ENCODE measurements at regions not wholly inside any gene's neighbourhood (a gene's known extent, or its start where the extent isn't known, plus 50 kb on each side); places are given as distances from the start of the nearest gene placed in this dataset.
A peak's percentile ranks its signal among the peaks of the same experiment; 100 is the strongest.

GRCh38 chr13:60654415-60654814 is 257.4 kb downstream of the TDRD3 start:
- H3K4me3 ChIP-seq (ENCODE audit: low read depth, low read length, poor library complexity, severe bottlenecking), result no peak overlapping the region
- no peak overlapping the region for H3K4me2 ChIP-seq (ENCODE audit: low read length)
- no peak overlapping the region for H2AFZ ChIP-seq (ENCODE audit: low read length)
- intact Hi-C loops (cut with micrococcal nuclease; ENCODE audit: unreplicated experiment), result no loop called here
- DNase-seq (ENCODE audit: low spot score), result no peak
- TF ChIP-seq CTCF (conservative IDR thresholded peaks at IDR 0.05; ENCODE audit: low read length), result peak; percentile 49
- no peak for TF ChIP-seq EZH2phosphoT487 (IDR thresholded peaks at IDR 0.05; ENCODE audit: borderline replicate concordance, low read depth, low read length)
- POLR2A ChIA-PET, result no interaction called here
- H3K79me2 ChIP-seq (ENCODE audit: insufficient read depth, low read depth, low read length), result no peaks in the 10 kb centered on the region
- H3K9me3 ChIP-seq (ENCODE audit: low read length), result no peaks in the 10 kb centered on the region
- no peak overlapping the region for H3K27ac ChIP-seq (ENCODE audit: low read depth, low read length, poor library complexity, severe bottlenecking)
- H4K20me1 ChIP-seq (ENCODE audit: insufficient read depth, low read length), result no peaks in the 10 kb centered on the region
- no peaks in the 10 kb centered on the region for H3K4me1 ChIP-seq (ENCODE audit: insufficient read depth, low read length, poor library complexity, severe bottlenecking)
- CTCF ChIA-PET (ENCODE audit: unreplicated experiment), result no interaction called here
- no peaks in the 10 kb centered on the region for H3K36me3 ChIP-seq (ENCODE audit: insufficient read depth, low read length)
- no TSS peak for BruUV-seq (replicated peaks)
- no peaks in the 10 kb centered on the region for H3K9me2 ChIP-seq (ENCODE audit: insufficient read depth, low read length)

GRCh38 chr13:60647547-60647946 is 250.5 kb downstream of the TDRD3 start:
- no peaks in the 10 kb centered on the region for H3K36me3 ChIP-seq (ENCODE audit: insufficient read depth, low read length)
- no TSS peak for BruUV-seq (replicated peaks)
- H3K79me2 ChIP-seq (ENCODE audit: insufficient read depth, low read depth, low read length), result no peaks in the 10 kb centered on the region
- no peak overlapping the region for H3K4me3 ChIP-seq (ENCODE audit: low read depth, low read length, poor library complexity, severe bottlenecking)
- DNase-seq (ENCODE audit: low spot score), result no peak
- POLR2A ChIA-PET, result no interaction called here
- TF ChIP-seq EZH2phosphoT487 (IDR thresholded peaks at IDR 0.05; ENCODE audit: borderline replicate concordance, low read depth, low read length) (no peak), CTCF (conservative IDR thresholded peaks at IDR 0.05; ENCODE audit: low read length) (no peak)
- intact Hi-C loops (cut with micrococcal nuclease; ENCODE audit: unreplicated experiment), result no loop called here
- CTCF ChIA-PET (ENCODE audit: unreplicated experiment), result no interaction called here
- no peak overlapping the region for H3K27ac ChIP-seq (ENCODE audit: low read depth, low read length, poor library complexity, severe bottlenecking)
- no peaks in the 10 kb centered on the region for H3K4me1 ChIP-seq (ENCODE audit: insufficient read depth, low read length, poor library complexity, severe bottlenecking)
- H3K9me3 ChIP-seq (ENCODE audit: low read length), result no peaks in the 10 kb centered on the region
- H3K4me2 ChIP-seq (ENCODE audit: low read length), result no peak overlapping the region
- H3K9me2 ChIP-seq (ENCODE audit: insufficient read depth, low read length), result no peaks in the 10 kb centered on the region
- no peaks in the 10 kb centered on the region for H4K20me1 ChIP-seq (ENCODE audit: insufficient read depth, low read length)
- H2AFZ ChIP-seq (ENCODE audit: low read length), result no peak overlapping the region

GRCh38 chr13:60646620-60647019 is 249.6 kb downstream of the TDRD3 start:
- no peaks in the 10 kb centered on the region for H3K4me1 ChIP-seq (ENCODE audit: insufficient read depth, low read length, poor library complexity, severe bottlenecking)
- H2AFZ ChIP-seq (ENCODE audit: low read length), result no peak overlapping the region
- H3K4me2 ChIP-seq (ENCODE audit: low read length), result no peak overlapping the region
- BruUV-seq (replicated peaks), result no TSS peak
- DNase-seq (ENCODE audit: low spot score), result no peak
- no peaks in the 10 kb centered on the region for H3K9me2 ChIP-seq (ENCODE audit: insufficient read depth, low read length)
- intact Hi-C loops (cut with micrococcal nuclease; ENCODE audit: unreplicated experiment), result no loop called here
- no peak for TF ChIP-seq EZH2phosphoT487 (IDR thresholded peaks at IDR 0.05; ENCODE audit: borderline replicate concordance, low read depth, low read length)
- no peak overlapping the region for H3K4me3 ChIP-seq (ENCODE audit: low read depth, low read length, poor library complexity, severe bottlenecking)
- POLR2A ChIA-PET, result no interaction called here
- no peaks in the 10 kb centered on the region for H3K36me3 ChIP-seq (ENCODE audit: insufficient read depth, low read length)
- CTCF ChIA-PET (ENCODE audit: unreplicated experiment), result interaction anchor here (0.7 kb wide), 1 partner anchor 115 kb away, joined by 3 read pairs; no protein-coding TSS in a partner anchor
- no peaks in the 10 kb centered on the region for H3K79me2 ChIP-seq (ENCODE audit: insufficient read depth, low read depth, low read length)
- no peak overlapping the region for H3K27ac ChIP-seq (ENCODE audit: low read depth, low read length, poor library complexity, severe bottlenecking)
- no peaks in the 10 kb centered on the region for H4K20me1 ChIP-seq (ENCODE audit: insufficient read depth, low read length)
- no peaks in the 10 kb centered on the region for H3K9me3 ChIP-seq (ENCODE audit: low read length)
